Uterus (tissue), 3 donors: ENCODE measurements at regions not wholly inside any gene's neighbourhood (a gene's known extent, or its start where the extent isn't known, plus 50 kb on each side); places are given as distances from the start of the nearest gene placed in this dataset.

Source experiments
- DNase-seq, 2 donors: peaks; one replicate each; pipeline ENCODE4 v3.0.0-alpha.2; 2019 to 2020
- H3K27ac ChIP-seq, 2 donors: fragments of 200-600 bp; sonication (generic); 1 replicate in 1 of 2; 2 replicates in 1 of 2; pipeline ENCODE4 v1.5.1; 2016 to 2018
- H3K27me3 ChIP-seq, 2 donors: fragments of 200-600 bp; sonication (generic); one replicate each; pipeline ENCODE4 v1.5.1; 2018 to 2019; ENCODE audit warnings: control low read depth in 1 of 2
- H3K36me3 ChIP-seq, 2 donors: fragments of 200-600 bp; sonication (generic); one replicate each; pipeline ENCODE4 v1.5.1; 2019; ENCODE audit warnings: control low read depth in 1 of 2
- H3K4me1 ChIP-seq, 2 donors: fragments of 200-600 bp; sonication (generic); one replicate each; pipeline ENCODE4 v1.5.1; 2018 to 2019; ENCODE audit warnings: control low read depth in 1 of 2
- H3K4me3 ChIP-seq, 2 donors: fragments of 200-600 bp; sonication (generic); 1 replicate in 1 of 2; 2 replicates in 1 of 2; pipeline ENCODE4 v1.5.1; 2018 to 2019; ENCODE audit warnings: mild to moderate bottlenecking in 1 of 2
- H3K9me3 ChIP-seq, 2 donors: fragments of 200-600 bp; sonication (generic); one replicate each; pipeline ENCODE4 v1.5.1; 2019; ENCODE audit warnings: control low read depth in 1 of 2
- POLR2A ChIP-seq, 2 donors: fragments of 450-650 bp; IDR thresholded peaks; one replicate each; pipeline ENCODE4 v1.6.1; 2016; ENCODE audit warnings: antibody characterized with exemption in 2 of 2, mild to moderate bottlenecking in 1 of 2, moderate library complexity in 1 of 2
- intact Hi-C: fragments of 100-400 bp; cut with DNase I; formaldehyde crosslinking; loops from one replicate; pipeline ENCODE4 v1.15.1; 2023; ENCODE audit warnings: low total_unique reads
- TF ChIP-seq, protein P1 (sequence below), 4 experiments: fragments of 200-600 bp in 2 of 4; fragments of 450-650 bp in 2 of 4; sonication (generic) in 2 of 4; IDR thresholded peaks; one replicate each; pipeline ENCODE4 v1.5.1; 2016 to 2019; ENCODE audit warnings: antibody characterized with exemption in 4 of 4, mild to moderate bottlenecking in 2 of 4, moderate library complexity in 1 of 4
- donor health status: DM: yes; HTN: yes; CAD: no.

DNA sequence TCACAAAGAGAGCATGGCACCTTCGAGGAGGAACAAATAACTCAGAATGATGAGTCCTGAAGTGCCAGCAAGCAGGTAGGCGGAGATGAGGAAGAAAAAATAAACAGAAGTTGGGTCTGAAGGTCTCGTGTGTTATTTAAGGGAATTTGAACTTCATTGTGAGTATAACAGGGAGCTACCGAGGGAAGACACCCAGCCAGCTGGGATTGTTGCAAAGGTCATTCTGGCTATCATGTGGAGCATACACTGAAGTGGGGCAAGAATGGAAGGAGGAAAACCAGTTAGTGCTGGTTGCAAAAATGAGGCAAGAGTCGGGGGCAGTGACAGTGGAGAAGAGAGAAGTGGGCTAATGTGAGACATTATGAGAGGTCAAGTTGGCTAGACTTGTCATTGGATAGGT lies 53.6 kb upstream of the RAP1A start:
- no peak for TF ChIP-seq POLR2A (IDR thresholded peaks at IDR 0.05)
- TF ChIP-seq, protein P1, sequence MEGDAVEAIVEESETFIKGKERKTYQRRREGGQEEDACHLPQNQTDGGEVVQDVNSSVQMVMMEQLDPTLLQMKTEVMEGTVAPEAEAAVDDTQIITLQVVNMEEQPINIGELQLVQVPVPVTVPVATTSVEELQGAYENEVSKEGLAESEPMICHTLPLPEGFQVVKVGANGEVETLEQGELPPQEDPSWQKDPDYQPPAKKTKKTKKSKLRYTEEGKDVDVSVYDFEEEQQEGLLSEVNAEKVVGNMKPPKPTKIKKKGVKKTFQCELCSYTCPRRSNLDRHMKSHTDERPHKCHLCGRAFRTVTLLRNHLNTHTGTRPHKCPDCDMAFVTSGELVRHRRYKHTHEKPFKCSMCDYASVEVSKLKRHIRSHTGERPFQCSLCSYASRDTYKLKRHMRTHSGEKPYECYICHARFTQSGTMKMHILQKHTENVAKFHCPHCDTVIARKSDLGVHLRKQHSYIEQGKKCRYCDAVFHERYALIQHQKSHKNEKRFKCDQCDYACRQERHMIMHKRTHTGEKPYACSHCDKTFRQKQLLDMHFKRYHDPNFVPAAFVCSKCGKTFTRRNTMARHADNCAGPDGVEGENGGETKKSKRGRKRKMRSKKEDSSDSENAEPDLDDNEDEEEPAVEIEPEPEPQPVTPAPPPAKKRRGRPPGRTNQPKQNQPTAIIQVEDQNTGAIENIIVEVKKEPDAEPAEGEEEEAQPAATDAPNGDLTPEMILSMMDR (IDR thresholded peaks at IDR 0.05): no peak
- no peaks in the 10 kb centered on the region for H3K36me3 ChIP-seq
- no peaks in the 10 kb centered on the region for H3K4me1 ChIP-seq
- intact Hi-C loops: no loop called here
- no peak overlapping the region for H3K4me3 ChIP-seq
- no peaks in the 10 kb centered on the region for H3K27me3 ChIP-seq
- H3K27ac ChIP-seq: no peak overlapping the region
- H3K9me3 ChIP-seq: no peaks in the 10 kb centered on the region
- no peak for DNase-seq

DNA sequence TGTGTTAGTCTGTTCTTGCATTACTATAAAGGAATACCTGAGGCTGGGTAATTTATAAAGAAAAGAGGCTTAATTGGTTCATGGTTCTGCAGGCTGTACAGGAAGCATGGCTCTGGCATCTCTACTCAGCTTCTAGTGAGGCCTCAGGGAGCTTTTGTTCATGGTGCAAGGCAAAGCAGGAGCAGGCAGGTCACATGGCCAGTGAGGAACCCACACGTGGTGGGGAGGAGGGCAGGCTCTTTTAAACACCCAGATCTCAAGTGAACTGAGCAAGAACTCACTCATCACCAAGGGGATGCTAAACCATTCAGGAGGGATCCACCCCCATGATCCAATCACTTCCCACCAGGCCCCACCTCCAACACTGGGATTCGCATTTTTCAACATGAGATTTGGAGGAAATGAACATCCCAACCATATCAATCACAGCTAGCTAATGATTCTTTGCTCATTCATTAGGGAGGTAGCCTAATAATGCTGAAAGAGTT lies 51.4 kb upstream of the RAP1A start:
- Histone ChIP-seq H3K9me3 (no peaks in the 10 kb centered on the region), H3K27me3 (no peaks in the 10 kb centered on the region), H3K4me1 (peaks cover 0 to 6% of the 10 kb centered on the region in 2 donors), H3K36me3 (no peaks in the 10 kb centered on the region), H3K4me3 (no peak overlapping the region), H3K27ac (no peak overlapping the region)
- no peak for DNase-seq
- TF ChIP-seq POLR2A (IDR thresholded peaks at IDR 0.05): no peak
- intact Hi-C loops: no loop called here
